Vagina (tissue), 2 donors: ENCODE measurements at regions not wholly inside any gene's neighbourhood (a gene's known extent, or its start where the extent isn't known, plus 50 kb on each side); places are given as distances from the start of the nearest gene placed in this dataset.

Experiments used
- CTCF ChIP-seq, 3 experiments: fragments of 450-650 bp in 2 of 3; fragments of 200-600 bp in 1 of 3; sonication (generic) in 1 of 3; IDR thresholded peaks; one replicate each; pipeline ENCODE4 v1.5.1; 2017 to 2019; ENCODE audit warnings: antibody characterized with exemption in 3 of 3, mild to moderate bottlenecking in 2 of 3, moderate library complexity in 2 of 3
- POLR2A ChIP-seq, 2 donors: fragments of 450-650 bp; IDR thresholded peaks; one replicate each; pipeline ENCODE4 v1.6.1; 2017; ENCODE audit warnings: antibody characterized with exemption in 2 of 2, mild to moderate bottlenecking in 2 of 2, moderate library complexity in 2 of 2

DNA sequence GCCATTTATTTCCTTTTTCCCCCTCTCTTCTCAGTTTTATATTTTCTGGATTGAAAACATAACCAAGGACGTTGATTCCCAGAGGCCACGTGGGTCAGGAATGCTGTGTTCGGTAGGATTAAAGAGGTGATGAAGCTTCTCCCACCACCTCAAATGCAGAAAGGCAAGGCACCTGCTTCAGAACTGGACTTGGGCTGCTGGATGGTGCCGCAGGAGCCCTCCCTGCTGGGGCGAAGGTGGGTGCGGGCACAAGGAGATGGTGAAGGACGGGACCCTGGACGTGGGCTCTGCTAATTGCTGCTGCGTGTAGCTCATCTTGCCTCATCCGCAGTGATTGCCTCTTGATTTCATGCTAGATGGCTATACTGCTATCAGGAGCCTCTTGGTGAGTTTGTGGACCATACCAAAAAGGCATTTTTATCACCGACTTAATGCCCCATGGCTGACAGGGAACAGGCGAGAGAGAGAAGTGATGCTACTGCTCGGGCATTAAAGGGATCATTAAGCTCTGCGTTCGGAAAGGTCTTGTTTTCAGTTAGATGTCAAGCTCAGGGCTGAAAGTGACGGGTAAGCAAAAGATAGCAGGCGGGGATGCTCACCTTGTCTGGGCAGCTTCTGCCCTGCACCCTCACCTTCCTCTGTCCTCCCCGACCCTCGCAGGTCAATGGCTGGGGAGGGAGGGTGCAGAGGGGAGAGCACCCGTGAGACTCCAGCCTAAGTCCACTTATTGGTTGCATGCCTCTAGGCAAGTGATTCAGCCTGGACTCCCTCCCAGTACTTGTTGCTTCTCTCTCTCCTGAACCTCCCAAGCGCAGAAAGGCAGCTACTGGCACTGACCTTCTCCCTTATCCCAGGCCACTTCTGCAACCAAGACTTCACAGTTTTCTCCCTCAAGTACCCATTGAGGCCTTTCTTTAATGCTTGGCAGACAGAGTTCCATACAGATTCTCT lies 71.6 kb upstream of the FSTL4 start:
- TF ChIP-seq CTCF (IDR thresholded peaks at IDR 0.05) (no peak), POLR2A (IDR thresholded peaks at IDR 0.05) (no peak)
